GM12872 (cell line): ENCODE measurements at regions not wholly inside any gene's neighbourhood (a gene's known extent, or its start where the extent isn't known, plus 50 kb on each side); places are given as distances from the start of the nearest gene placed in this dataset.

Experiments
- TF ChIP-seq, protein P1 (sequence below): IDR thresholded peaks from 3 replicates; pipeline ENCODE4 v1.5.1; 2011; ENCODE audit warnings: low read depth, mild to moderate bottlenecking, low read length, moderate library complexity; ENCODE audit not compliant: insufficient read depth

DNA sequence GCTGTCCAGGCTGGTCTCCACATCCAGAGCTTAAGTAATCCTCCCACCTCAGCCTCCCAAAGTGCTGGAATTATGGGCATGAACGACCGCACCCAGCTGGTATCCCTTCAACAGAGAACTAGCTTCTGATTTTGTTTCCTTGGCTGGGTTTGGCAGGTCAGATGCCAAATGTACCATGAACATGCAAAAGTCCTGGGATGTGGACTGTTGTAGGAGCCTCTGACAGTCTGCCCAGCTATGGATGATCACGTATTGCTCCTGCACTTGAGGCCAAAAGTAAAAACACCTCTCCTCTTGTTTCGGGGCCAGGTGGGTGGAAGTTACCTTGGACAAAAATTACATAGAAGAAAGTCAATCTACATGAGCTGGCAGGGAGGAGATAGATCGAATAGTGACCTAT is 699.5 kb downstream of the TYW1 start:
- TF ChIP-seq, protein P1, sequence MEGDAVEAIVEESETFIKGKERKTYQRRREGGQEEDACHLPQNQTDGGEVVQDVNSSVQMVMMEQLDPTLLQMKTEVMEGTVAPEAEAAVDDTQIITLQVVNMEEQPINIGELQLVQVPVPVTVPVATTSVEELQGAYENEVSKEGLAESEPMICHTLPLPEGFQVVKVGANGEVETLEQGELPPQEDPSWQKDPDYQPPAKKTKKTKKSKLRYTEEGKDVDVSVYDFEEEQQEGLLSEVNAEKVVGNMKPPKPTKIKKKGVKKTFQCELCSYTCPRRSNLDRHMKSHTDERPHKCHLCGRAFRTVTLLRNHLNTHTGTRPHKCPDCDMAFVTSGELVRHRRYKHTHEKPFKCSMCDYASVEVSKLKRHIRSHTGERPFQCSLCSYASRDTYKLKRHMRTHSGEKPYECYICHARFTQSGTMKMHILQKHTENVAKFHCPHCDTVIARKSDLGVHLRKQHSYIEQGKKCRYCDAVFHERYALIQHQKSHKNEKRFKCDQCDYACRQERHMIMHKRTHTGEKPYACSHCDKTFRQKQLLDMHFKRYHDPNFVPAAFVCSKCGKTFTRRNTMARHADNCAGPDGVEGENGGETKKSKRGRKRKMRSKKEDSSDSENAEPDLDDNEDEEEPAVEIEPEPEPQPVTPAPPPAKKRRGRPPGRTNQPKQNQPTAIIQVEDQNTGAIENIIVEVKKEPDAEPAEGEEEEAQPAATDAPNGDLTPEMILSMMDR, result no peak

DNA sequence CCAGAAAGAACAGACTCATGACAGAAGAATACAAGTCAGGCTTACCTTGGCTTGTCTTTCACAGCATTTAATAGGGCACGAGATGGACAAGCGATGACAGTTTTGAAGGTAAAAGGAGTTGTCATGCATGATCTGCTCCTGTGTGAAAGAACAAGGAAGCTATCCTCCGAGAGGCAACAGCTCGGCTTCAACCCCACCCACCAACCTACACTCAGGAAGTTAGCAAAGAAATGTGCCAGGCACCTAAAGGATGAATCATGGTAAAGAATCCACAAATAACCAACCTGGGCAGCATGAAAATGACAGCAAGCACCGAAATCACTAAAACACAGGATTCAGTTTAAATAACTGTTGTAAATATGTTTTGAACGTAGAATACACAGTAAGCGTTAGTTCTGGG is 700.2 kb downstream of the TYW1 start:
- TF ChIP-seq, protein P1, result no peak

DNA sequence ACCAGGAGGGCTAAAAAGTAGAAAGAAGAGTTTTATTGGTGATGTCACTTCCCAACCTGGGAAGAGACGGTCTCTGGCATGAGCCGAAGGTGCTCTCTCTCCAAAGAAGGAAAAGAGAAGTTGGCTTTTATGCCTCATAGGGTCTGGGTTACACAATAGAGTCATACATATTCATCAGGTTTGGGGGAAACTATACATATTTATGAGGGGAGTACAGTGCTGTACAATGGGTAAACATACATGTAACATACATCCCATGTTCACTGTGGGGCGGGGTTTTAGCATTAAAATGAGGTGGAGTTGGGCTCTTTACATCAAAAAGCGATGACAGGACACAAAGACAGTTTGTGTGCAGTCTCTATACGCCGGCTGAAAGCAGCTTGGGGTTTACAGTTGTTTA is 701.7 kb downstream of the TYW1 start:
- TF ChIP-seq, protein P1, result no peak

DNA sequence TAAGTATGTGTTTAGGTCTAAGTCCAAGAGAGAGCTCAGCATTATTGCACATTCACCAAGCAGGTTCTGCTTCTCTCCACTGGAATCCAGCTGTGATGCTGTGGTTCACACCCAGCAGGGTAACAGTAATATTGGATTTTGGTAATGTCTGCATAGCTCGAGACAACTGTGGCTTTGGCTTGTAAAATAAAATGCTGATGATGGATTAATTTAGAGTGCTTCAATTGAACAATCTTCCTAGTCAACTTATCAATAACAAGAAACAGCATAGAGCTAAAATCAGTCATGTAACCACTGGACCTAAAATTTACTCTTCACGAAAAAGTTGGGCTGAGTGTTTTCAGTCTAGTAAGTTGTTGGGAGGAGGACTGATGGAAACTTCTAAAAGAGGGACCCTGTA is 709.2 kb downstream of the TYW1 start:
- TF ChIP-seq, protein P1, result no peak

DNA sequence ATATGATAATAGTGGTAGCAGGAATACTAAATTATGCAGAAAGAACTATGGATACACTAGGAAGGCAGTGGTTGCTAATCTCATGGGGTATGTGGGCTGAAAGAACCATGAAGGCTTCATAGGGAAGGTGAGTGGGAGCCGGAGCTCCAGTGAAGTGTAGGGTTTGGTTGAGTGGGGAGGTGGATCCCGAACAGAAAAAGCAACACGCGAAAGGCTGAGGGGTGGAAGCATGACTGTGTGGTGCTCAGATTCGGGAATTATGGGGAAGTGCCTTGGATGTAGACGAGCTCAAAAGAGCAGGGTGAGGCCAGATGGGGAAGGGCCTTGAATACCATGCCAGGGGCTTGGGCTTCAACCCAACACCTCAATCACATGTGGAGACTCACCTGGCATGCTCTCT is 715.1 kb downstream of the TYW1 start:
- TF ChIP-seq, protein P1, result no peak

DNA sequence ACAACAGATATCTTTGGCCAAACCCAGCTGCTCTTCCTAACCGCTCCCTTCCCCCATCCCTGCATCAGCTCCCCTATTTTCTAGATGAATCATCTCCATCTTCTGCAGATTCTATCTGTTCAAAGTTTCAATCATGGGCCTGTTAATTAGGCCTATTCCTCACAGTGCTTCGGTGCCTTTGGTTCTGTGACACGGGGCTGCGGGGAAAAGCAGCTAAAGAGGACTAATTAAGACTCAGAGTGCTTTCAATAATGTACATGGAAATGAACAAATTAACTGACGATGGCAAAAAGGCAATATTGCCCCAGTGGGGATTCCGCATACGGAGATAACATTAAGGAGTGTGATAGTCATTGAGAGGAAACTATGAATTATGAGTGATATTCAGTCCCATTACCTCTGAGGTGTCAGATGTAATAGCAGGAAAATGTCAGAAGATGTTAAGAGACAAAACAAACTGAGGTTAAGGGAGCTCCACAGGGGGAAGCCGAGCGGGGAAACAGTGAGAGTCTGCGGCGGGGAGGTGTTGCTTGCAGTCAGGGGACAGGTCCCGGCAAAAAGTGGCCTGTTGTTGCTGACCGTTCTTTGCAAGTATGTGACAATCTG is 716.9 kb downstream of the TYW1 start:
- TF ChIP-seq, protein P1, result no peak

DNA sequence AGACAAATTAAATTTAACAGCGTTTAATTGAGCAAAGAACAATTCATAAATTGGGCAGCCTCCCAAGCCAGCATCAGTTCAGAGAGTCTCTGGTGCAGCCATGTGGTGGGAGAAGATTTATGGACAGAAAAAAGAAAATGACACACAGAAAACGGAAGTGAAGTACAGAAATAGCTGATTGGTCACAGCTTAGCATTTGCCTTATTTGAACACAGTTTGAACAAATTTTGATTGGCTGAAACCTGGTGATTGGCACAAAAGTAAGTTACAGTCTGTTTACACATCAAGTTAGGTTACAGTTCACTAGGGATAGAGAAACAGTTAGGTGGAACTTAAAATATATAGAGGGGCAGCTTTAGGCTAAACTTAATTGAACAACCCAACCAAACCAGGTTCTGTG is 720.1 kb downstream of the TYW1 start:
- TF ChIP-seq, protein P1, result no peak
